ENCODE measurements at regions not wholly inside any gene's neighbourhood (a gene's known extent, or its start where the extent isn't known, plus 50 kb on each side); places are given as distances from the start of the nearest gene placed in this dataset.
A peak's percentile ranks its signal among the peaks of the same experiment; 100 is the strongest.

GRCh38 chr3:182713111-182713510, 80.2 kb upstream of the ATP11B start:
- DNase-seq: no peak

DNA sequence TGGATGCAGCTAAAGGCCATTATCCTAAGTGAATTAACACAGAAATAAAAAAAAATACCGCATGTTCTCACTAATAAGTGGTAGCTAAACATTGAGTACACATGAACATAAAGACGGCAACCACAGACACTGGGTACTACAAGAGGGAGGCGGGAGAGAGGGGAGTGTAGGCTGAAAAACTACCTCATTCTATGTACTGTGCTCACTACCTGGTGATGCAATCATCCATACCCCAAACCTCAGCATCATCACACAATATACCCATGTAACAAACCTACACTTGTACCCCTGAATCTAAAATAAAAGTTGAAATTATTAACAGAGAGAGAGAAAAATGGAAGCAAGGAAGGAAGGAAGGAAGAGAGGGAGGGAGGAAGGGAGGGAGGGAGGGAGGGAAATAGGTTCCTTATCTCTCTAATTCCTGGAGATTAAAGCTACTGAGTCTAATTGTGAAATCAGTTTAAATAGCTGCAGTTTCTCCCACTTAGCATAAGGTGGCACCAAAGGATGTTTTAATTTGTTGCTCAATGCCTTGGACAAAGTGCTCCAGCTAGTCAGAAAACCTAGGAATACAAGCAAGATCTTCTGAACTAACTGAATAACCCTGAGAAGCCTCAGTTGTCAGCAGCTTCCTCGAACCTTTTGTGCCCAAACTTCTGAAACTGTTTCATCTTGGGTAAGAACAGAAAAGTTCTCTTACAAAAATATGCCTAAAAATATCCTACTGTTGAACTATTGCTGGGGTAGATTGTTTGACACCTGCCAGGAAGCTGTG, 79.4 kb upstream of the ATP11B start:
- DNase-seq: peak; percentile 49 to 68

DNA sequence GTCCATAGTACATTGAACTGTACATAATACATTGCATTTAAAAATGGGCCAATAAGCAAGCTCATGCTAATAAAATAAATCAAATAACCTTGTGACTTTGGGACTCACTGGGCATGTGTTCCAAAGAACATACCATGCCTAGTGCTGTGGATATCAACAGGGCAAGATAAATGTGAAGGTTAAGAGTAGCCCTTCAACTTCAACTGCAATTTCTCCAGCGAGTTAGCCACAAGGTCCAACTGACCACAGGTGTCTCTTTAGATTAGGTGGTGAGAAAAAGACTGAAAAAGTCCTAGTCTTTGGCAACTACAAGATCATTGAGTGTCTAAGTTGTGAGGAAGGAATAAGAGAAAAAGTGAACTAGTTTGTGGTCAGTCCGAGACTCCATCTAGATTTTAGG, 78.3 kb upstream of the ATP11B start:
- no peak for DNase-seq

DNA sequence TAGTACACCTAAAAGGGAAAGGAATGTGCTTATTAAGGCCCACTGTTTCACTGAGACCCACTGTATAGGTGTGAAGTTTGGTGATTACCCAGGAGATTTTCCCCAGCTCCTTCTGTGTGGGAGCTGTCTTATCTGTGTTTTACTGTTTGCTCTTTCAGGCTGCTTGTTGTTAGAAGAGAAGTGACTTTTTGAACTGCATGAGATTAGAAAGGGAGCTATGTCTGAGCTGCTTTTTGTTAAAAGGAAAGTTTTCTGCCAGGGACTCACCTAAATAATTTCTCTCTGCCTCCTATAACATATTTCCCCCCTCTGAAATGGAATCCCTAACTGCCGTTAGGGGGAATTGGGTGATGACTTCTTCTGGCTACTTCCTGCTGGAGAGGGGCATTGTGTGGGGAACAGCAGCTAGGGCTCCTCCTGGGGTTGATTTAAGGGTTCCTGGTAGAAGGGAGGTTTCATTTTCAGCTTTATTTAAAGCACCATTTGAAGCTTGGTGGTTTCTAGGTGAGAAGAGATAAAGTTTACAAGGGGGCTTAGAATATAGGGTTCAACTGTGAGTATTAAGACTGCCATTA, 77.1 kb upstream of the ATP11B start:
- DNase-seq: no peak

- no peak for DNase-seq
Measured at GRCh38 chr3:182717216-182717615, 76.1 kb upstream of the ATP11B start.

- no peak for DNase-seq
Measured at GRCh38 chr3:182722907-182723306, 70.4 kb upstream of the ATP11B start.

- DNase-seq: no peak
Measured at GRCh38 chr3:182723596-182723995, 69.7 kb upstream of the ATP11B start.

GRCh38 chr3:182725372-182726251, 67.7 kb upstream of the ATP11B start:
- no peak for DNase-seq

DNA sequence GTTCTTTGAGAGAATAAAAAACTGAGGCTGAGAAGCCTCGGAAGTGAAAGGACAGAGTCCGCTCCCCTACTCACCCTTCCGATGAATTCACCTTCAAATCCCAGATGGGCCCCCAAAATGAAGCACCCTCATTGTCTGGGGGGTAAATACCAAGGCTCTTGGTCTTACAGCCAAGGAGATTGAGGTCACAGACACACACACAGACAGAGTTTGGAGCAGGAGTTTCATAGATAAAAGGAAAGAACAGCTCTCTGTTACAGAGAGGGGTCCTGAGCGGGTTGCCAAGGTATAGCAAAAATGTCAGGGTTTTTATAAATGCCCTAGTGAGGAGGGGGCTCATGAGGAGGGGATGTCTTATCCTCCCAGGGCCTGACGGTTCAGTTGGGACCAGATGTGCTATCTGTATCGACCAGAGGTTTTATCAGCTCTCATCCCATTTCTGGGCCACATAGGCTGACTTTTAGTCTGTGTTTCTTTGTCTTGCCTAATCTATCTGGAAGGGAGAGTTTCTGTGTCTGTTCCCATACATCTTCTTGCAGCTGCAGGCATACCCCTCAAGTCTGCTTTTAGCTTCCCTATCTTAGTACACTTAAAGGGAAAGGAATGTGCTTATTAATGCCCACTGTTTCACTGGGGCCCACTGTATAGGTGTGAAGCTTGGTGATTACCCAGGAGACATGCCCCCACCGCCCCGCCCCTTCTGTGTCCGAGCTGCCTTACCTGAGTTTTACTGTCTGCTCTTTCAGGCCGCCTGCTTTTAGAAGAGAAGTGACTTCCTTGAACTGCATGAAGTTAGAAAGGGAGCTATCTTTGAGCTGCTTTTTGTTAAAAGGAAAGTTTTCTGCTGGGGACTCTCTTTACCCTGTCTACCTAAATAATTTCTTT, 66.8 kb upstream of the ATP11B start:
- DNase-seq: no peak

DNA sequence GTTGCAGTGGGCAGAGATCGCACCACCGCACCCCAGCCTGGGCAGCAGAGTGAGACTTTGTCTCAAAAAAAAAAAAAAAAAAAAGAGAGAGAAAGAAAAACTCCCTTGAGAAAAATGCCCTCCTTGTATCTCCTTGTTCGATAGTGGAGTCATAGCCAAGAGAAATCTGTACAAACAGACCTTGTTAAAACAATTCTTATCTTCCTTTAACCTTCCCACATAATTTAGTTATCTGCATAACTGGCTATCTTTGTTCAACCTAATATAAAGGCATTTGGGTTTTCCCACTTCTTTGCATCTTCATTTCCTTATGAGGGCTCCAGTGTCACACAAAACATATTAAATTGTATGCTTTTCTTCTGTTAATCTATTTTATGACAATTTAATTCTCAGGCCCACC, 65.1 kb upstream of the ATP11B start:
- DNase-seq: no peak

DNA sequence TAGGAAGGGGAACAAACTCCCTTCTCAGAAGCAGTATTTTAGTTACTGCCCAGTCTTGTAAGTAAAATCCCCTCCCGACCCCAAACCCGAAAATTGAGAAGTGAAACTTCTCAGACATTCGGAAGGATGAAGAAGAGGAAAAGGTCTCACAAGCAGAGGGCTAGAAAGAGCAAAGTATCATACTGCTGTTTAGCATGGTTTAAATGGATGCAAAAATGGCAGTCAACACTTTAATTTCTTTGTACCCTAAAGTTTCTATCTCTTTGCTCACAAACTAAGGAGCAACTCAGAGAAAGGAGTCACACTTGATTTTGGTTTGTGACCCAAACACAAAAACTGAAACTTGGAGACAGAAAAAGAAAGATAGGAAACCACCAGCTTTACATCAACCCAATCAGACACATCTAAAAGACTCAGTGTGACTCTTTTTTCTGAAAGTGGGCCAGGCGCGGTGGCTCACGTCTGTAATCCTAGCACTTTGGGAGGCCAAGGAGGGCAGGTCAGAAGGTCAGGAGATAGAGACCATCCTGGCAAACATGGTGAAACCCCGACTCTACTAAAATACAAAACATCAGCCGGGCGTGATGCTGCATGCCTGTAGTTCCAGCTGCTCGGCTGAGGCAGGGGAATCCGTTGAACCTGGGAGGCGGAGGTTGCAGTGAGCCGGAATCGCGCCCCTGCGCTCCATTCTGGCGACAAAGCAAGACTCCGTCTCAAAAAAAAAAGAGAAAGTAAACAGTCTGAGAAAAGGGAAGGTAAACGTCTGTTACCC, 63.2 kb upstream of the ATP11B start:
- DNase-seq: no peak

DNA sequence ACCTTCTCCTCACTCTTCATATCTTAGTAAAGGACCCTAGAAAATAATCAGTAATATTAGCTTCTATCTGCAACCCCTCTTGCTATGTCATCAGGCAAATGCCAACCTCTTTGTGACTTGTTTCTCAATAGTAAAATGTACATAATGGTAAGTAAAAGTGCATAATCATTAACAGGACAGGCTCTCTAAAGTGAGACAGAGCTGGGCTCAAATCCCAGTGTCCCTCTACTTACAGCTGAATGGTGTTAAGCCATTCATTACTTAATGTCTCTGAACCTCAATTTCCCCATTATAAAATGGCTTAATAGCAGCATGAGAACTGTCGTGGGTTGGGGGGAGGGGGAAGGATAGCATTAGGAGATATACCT, 62.6 kb upstream of the ATP11B start:
- DNase-seq: no peak

GRCh38 chr3:182731764-182732163, 61.5 kb upstream of the ATP11B start:
- DNase-seq: no peak

DNA sequence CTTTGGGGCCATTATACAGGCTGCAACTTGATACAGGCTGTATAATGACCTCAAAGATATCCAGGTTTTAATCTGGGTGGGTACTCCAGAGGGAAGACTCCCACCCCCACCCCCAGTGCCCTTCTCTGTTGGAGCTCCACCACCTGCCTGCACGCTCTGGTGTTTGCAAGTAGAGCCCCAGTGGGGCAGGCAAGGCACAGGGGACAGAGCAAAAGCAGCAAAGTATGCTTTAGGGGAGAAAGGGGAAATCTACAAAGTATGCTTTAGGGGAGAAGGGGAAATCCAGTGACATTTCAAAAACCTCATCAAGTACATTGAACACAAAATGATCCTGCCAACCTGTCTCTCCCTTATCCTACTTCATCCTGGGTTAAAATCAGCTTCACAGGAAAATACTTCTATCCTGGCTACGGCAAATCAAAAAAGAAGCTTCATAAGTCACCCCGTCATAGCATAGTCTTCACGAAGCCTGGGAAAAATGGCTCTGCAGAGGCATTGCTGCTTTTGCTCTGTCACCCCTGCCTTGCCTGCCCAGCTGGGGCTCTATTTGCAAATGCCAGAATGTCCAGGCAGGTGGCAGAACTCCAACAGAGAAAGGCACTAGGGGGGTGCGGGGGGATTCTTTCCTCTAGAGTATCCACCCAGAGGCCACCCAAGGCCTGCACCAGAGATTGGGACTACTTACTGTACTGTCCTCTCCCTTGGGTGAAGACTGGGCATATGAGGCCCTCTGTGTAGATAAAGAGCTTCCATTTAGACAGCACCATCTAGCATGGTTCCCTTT, 60.9 kb upstream of the ATP11B start:
- DNase-seq: no peak

DNA sequence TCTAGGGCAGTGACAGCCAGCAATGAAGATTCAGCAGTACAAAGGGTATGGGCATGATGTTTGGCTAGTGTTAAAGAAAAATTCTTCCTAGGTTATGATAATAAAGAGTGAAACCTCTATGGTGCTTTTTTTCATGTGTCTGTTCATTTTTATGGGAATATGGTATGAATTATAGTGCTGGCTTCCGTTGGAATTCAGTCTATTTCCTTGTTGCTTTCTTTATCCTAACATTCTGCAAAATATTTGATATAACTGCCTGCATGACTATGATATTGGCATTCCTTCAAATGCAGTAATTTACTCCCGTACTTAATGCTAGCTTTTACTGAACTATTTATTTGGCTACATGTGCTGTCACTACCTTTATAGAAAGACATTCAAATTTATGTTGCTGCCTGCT, 57.6 kb upstream of the ATP11B start:
- DNase-seq: no peak

DNA sequence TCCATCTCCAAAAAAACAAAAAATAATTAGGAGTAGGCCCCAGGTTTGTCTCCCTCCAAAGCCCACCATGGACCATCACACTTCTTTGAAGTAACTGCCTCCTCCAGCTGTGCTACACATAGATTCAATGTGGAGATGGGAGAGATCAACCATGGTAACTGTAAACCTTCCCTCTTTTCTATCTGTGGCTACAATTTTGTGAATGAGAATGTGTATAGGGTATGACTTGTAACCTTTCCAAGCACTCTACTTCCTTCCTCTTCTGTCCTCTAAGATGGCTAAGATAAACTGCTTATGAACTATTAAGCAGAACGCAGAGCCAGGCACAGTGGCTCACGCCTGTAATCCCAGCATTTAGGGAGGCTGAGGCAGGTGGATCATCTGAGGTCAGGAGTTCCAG, 55.5 kb upstream of the ATP11B start:
- no peak for DNase-seq

GRCh38 chr3:182738583-182739411, 54.5 kb upstream of the ATP11B start:
- no peak for DNase-seq

DNA sequence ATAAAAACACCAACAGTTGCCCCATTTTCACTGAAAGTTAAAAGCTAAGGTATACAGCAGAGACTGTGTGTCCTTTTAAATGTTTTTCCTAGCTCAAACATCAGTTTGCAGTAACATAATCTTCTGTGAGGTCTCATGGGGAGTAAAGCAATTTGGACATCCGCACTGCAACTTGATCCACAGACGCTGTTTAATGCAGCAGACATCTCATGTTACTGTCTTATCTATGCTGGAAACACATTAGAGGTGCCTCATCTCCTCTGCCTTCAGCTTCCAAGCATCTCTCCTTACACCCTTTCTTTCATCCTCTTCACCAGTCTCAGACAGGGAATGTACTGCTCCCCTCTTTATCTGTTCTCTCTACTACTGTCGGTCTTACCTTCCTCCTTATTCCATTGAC, 53.7 kb upstream of the ATP11B start:
- no peak for DNase-seq

- peak; percentile 41 to 43 for DNase-seq
Measured at GRCh38 chr3:182740710-182741109, 52.6 kb upstream of the ATP11B start.

- no peak for DNase-seq
Measured at GRCh38 chr3:182741214-182741613, 52.1 kb upstream of the ATP11B start.
